H1 (cell line): ENCODE measurements at regions not wholly inside any gene's neighbourhood (a gene's known extent, or its start where the extent isn't known, plus 50 kb on each side); places are given as distances from the start of the nearest gene placed in this dataset.

ENCODE experiments used
- CHD7 ChIP-seq: fragments of 300-600 bp; sonication (generic); IDR thresholded peaks from 2 replicates; pipeline ENCODE4 v1.7.1; 2012; ENCODE audit warnings: low read length, moderate library complexity, mild to moderate bottlenecking, inconsistent platforms; ENCODE audit not compliant: insufficient replicate concordance

GRCh38 chr2:204475399-204475798, 69.9 kb upstream of the PARD3B start (continued):
- TF ChIP-seq CHD7, result no peak
